Kidney (tissue), 13 donors: ENCODE measurements at regions not wholly inside any gene's neighbourhood (a gene's known extent, or its start where the extent isn't known, plus 50 kb on each side); places are given as distances from the start of the nearest gene placed in this dataset.

ENCODE experiments used
- DNase-seq, 5 donors: peaks; one replicate each; pipeline ENCODE4 v3.0.0-alpha.2; 2013 to 2020
- FAIRE-seq: peaks from 2 replicates; lab custom pipeline; 2012; peaks lifted over from hg19 to GRCh38; lab: Jason Lieb, UNC
- H3K27ac ChIP-seq, 2 donors: one replicate each; pipeline ENCODE4 v1.7.0; 2013; ENCODE audit warnings: low read depth in 2 of 2, low read length in 2 of 2, inconsistent platforms in 1 of 2
- H3K27me3 ChIP-seq: one replicate; pipeline ENCODE4 v1.7.1; 2013; ENCODE audit warnings: low read length, inconsistent platforms; ENCODE audit not compliant: control insufficient read depth, insufficient read depth
- H3K36me3 ChIP-seq, 3 donors: one replicate each; pipeline versions ENCODE4 v1.7.0 to v1.7.1; 2013; ENCODE audit warnings: low read length in 3 of 3, control low read depth in 1 of 3, inconsistent platforms in 1 of 3; ENCODE audit not compliant: insufficient read depth in 3 of 3, control insufficient read depth in 2 of 3
- H3K4me1 ChIP-seq, 3 donors: one replicate each; pipeline versions ENCODE4 v1.7.0 to v1.7.1; 2013; ENCODE audit warnings: low read length in 3 of 3, inconsistent platforms in 1 of 3, low read depth in 1 of 3; ENCODE audit not compliant: control insufficient read depth in 2 of 3, insufficient read depth in 2 of 3
- H3K4me3 ChIP-seq, 3 donors: one replicate each; pipeline versions ENCODE4 v1.7.0 to v1.8.1; 2013; ENCODE audit warnings: low read length in 3 of 3, control low read depth in 1 of 3, inconsistent platforms in 1 of 3
- H3K9ac ChIP-seq, 3 donors: one replicate each; pipeline versions ENCODE4 v1.7.0 to v1.7.1; 2013; ENCODE audit warnings: low read length in 3 of 3, control low read depth in 1 of 3, inconsistent platforms in 1 of 3
- H3K9me3 ChIP-seq, 3 donors: one replicate each; pipeline versions ENCODE4 v1.7.0 to v1.7.1; 2013; ENCODE audit warnings: low read length in 3 of 3, control low read depth in 1 of 3, inconsistent platforms in 1 of 3; ENCODE audit not compliant: control insufficient read depth in 2 of 3, insufficient read depth in 1 of 3
- intact Hi-C: fragments of 100-400 bp; cut with DNase I; formaldehyde crosslinking; loops from one replicate; pipeline ENCODE4 v1.11.1; 2022
- TF ChIP-seq, protein P1 (sequence below): IDR thresholded peaks from 3 replicates; pipeline ENCODE4 v1.5.1; 2012; ENCODE audit warnings: mild to moderate bottlenecking, moderate library complexity, borderline replicate concordance; ENCODE audit not compliant: insufficient read depth; ENCODE audit errors: extremely low read depth
- donor health status: control.
- donor health status: control.
- donor health status: control.
- donor health status: control.
- donor health status: control.
- donor health status: DM: yes; HTN: yes; CAD: no.
- donor health status: Normal renal cell carcinoma (clear cell type).

DNA sequence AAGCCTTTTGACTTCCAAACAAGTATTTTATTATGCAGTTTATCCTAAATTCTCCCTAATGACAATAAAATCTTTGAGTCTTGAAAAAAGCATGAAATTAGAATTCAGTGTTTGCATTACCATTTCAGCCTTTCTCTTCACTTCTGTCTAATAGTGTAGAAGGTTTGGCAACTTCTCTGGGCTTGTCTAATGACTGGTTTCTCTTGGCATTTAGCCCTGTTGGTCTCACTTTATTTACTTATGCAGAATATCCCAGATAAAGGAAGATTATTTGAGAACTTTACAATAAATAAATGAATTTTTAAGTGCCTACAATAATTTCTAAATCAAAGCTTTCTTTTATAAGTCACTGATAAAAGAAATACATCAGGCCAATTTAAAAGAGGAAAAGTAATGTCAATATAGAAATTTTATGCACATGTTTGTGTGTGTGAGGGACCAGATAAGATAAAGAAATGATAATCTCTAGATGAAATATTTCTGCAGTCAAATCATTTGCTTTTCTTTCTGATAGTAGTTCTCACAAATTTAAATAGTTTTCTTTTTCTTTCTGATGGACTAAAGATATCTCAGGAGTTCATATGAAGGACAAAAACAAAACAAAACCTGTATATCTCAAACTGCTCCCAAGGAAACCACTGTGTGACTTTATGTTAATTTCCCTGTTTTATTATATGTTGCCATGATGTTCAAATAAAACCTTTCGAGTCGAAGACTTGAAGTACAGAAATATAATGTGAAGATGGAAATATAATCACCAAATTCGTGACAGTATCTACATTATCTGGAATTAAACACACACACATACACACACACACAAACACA, 533.1 kb upstream of the CBLB start:
- DNase-seq (no peak), FAIRE-seq (no peak)
- Histone ChIP-seq H3K27ac (no peak overlapping the region), H3K27me3 (no peaks in the 10 kb centered on the region), H3K36me3 (no peaks in the 10 kb centered on the region), H3K9ac (no peak overlapping the region), H3K4me3 (no peak overlapping the region), H3K9me3 (no peaks in the 10 kb centered on the region), H3K4me1 (no peaks in the 10 kb centered on the region)
- intact Hi-C loops, result no loop called here
- TF ChIP-seq, protein P1, sequence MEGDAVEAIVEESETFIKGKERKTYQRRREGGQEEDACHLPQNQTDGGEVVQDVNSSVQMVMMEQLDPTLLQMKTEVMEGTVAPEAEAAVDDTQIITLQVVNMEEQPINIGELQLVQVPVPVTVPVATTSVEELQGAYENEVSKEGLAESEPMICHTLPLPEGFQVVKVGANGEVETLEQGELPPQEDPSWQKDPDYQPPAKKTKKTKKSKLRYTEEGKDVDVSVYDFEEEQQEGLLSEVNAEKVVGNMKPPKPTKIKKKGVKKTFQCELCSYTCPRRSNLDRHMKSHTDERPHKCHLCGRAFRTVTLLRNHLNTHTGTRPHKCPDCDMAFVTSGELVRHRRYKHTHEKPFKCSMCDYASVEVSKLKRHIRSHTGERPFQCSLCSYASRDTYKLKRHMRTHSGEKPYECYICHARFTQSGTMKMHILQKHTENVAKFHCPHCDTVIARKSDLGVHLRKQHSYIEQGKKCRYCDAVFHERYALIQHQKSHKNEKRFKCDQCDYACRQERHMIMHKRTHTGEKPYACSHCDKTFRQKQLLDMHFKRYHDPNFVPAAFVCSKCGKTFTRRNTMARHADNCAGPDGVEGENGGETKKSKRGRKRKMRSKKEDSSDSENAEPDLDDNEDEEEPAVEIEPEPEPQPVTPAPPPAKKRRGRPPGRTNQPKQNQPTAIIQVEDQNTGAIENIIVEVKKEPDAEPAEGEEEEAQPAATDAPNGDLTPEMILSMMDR, result no peak

DNA sequence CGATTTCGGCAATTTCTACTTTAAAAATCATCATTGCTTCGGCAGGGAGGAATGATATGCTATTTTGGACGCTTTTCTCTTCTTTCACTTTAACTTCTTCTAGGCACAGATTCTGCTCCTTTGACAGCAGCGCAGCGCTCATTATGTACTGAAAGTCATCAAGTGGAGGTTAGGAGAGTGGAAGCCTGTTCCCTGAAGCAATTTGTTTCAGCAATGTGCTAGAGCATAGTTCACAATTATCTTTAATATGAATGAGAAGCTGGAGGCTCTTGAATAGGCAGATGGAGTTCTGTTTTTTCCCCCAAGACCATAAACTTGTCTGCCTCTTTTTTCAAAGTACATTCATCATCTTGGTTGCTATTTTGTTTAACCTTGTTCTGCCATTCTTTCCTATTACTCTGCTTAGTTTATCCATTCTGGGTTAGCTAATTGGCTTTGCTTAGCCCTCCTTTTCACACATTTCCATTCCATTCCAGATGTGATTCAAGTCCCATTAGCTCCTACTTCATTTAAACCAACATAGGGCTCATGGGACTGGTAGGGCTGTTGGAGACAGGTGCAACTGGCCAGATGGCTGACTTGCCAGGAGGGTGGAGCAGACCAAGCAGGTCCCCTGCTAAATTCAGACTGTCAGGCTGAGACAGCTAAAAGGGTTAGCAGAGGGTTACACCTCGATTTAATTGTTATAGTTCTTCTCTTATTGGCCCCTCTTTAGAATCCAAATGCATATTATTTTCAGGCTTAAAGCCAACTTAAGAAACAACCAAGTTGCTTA, 534.7 kb upstream of the CBLB start:
- no peaks in the 10 kb centered on the region for H3K4me1 ChIP-seq
- DNase-seq, result no peak
- TF ChIP-seq, protein P1, result no peak
- H3K36me3 ChIP-seq, result no peaks in the 10 kb centered on the region
- H3K27me3 ChIP-seq, result no peaks in the 10 kb centered on the region
- intact Hi-C loops, result no loop called here
- no peaks in the 10 kb centered on the region for H3K9me3 ChIP-seq
- H3K9ac ChIP-seq, result no peak overlapping the region
- no peak for FAIRE-seq
- H3K4me3 ChIP-seq, result no peak overlapping the region
- H3K27ac ChIP-seq, result no peak overlapping the region

DNA sequence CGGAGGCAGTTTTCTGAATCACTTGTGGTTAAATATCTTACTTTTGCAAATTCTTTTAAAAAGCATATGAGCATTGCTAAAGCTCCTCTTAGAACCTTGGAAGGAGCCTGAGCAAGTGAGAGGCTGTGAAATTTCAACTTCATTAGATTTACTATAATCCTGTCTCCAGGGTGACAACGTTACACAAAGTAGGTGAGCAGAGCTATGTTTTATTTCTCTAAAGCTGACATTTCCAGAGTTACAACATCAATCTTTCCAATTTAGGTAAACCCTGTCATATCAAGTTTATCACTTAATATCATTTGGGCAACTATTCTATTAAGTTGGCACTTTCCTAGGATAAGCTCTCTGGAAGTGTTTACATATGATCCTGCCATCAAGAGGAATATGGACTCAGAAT, 544.9 kb upstream of the CBLB start:
- intact Hi-C loops, result no loop called here
- no peak for FAIRE-seq
- TF ChIP-seq, protein P1, result no peak

More for the DNA sequence above, 544.9 kb upstream of the CBLB start:
- DNase-seq, result no peak
- Histone ChIP-seq H3K27ac (no peak overlapping the region), H3K4me1 (no peaks in the 10 kb centered on the region), H3K36me3 (no peaks in the 10 kb centered on the region), H3K4me3 (no peak overlapping the region), H3K9me3 (no peaks in the 10 kb centered on the region), H3K27me3 (no peaks in the 10 kb centered on the region), H3K9ac (no peak overlapping the region)
